GM19043 (cell line): ENCODE measurements at regions not wholly inside any gene's neighbourhood (a gene's known extent, or its start where the extent isn't known, plus 50 kb on each side); places are given as distances from the start of the nearest gene placed in this dataset.

Source experiments
- ATAC-seq: cut with Tn5 transposase; IDR thresholded peaks from one replicate; pipeline ENCODE4 v1.9.1; 2021; ENCODE audit warnings: low read depth; ENCODE audit not compliant: unreplicated experiment

GRCh38 chr5:123875561-123876275, 363.7 kb downstream of the CSNK1G3 start:
- no peak for ATAC-seq

GRCh38 chr5:123874600-123875201, 362.7 kb downstream of the CSNK1G3 start:
- ATAC-seq: no peak

DNA sequence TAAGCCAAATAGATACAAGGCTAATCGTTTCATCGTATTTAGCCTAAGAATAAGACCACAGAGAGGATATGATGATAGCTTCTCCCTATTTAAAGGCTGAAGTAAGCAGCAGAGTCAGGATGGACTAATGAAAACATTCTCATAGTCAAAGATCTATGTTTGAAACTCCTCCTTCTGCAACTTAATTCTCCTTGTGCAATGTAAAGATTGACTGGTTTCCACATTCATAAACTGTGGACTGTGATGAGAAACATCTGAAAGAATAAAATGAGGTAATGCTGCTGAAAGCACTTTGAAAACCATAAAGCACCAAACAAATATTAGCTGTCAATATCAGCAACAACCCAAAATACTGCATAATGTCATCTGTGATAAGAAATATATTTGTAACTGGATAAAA, 361.9 kb downstream of the CSNK1G3 start:
- ATAC-seq: no peak

DNA sequence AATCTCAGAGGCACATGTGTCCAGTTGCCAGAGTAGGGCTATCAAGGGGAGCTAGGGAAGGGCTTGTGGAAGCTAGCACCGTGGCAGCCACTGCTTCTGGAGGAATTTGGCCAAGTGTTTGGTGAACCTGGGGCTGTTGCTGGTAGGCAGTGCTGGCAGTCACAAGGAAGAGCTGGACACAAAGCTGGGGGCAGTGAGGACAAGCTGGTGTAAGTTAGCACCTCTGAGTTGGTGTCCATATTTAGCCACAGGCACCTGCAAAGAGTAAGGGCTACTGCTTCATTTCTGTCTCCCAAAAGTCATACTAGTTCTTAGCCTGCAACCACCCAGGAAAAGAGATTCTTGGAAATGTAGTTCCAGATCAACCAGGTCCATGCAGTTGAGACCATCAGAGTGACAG, 359.4 kb downstream of the CSNK1G3 start:
- no peak for ATAC-seq

DNA sequence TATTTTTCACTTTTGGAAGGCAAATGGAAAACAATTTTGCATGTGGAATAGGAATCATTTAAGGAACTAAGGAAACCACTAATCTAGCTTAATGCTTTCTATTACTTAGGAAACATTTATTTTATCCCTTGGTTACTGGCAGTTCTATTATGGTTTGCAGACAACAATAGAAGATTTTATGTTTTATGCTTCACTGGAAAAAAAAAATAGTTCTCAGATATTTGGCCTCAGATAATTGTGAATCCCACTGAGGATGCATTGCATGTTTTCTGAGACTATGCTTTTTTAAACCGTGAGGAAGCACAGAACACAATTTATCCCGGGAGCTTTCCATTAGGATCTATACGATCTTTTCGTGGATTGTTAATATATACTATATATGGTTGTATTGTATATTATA, 356.9 kb downstream of the CSNK1G3 start:
- ATAC-seq: no peak

GRCh38 chr5:123868267-123868666, 356.3 kb downstream of the CSNK1G3 start:
- no peak for ATAC-seq

- ATAC-seq: no peak
Observed at GRCh38 chr5:123865641-123866040, 353.7 kb downstream of the CSNK1G3 start.

DNA sequence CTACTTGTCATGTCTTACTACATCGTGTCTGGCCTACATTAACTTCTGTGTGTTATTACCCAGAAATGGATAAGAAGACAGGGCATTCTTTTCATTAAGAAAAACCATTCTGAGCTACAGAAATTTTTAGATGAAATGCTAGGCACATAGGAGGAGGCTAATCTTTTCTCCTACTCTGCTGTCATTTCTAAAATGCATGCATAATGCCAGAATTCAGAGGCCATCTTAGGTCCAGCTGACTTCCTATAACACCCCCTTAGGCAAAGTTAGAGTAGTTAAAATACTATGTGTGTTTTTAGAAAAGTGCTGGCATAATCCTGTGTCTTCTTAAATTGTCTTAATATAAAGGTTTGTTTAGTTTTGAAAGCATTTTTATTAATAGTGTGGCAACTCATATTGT, 352.6 kb downstream of the CSNK1G3 start:
- no peak for ATAC-seq

GRCh38 chr5:123858938-123859337, 347.0 kb downstream of the CSNK1G3 start:
- no peak for ATAC-seq

DNA sequence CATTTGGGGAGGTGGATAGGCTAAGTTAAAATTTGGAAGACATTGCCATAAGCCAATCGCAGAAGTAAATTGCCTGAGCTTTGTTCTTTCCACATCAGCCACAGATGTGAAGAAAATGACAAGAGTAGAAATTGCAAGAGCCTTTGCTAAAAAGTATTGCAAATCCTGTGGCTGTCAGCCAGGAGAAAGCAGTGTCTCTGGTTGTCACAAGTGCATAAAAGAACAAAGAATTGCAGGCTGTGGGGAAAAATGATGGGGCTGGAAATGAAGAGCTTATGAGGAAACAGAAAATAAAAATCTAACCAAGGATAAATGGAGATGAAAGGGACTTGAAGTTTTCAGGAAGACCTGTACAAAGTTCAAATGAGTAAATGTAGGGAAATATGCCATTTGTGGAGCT, 344.8 kb downstream of the CSNK1G3 start:
- no peak for ATAC-seq

- ATAC-seq: no peak
Observed at GRCh38 chr5:123855609-123856008, 343.6 kb downstream of the CSNK1G3 start.

DNA sequence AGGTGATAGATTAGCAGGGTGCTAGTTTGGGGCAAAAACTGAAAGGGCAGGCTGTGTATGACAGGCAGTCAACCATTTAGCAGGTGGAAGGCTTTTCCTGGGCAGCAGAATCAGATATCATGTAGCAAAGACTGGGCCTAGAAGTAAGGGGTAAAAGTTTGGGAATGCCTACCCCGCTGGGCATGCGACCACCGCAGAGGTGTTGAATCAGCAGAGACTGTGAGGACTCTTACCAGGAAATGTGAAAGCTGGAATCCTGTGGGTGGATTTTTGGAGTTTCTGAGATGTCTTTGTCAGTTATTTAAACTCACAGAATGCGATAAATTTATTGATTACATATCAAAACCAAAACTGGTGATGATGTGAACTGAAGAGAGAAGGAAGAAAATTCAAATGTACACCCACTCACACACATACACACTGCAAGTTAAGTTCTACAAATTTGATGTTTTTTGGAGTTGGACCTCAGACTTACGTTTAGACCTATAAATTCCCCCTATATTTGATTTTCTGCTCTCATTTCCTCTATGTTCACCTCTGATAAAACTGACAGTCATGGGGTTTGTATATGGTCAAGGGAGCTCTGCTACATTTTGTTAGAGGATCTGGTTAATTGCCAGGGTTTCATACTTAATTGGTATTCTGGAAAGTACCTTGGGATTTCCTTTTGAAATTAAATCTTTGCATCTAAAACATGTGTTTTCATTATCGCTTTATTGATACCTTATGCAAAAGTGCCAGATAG, 333.6 kb downstream of the CSNK1G3 start:
- no peak for ATAC-seq

DNA sequence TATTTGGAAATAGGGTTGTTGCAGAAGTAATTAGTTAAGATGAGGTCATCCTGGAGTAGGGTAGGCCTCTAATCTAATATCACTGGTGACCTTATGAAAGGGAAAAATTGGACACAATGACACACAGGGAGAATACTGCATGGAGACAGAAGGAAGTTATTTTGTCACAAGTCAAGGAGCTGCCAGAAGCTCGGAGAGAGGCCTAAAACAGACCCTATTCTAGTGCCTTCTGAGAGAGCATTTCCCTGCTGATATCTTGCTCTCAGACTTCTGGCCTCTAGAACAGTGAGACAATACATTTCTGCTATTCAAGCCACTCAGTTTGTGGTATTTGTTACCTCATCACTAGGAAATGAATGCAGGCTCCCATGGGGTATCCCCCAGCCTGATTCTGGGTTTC, 332.9 kb downstream of the CSNK1G3 start:
- ATAC-seq: no peak

DNA sequence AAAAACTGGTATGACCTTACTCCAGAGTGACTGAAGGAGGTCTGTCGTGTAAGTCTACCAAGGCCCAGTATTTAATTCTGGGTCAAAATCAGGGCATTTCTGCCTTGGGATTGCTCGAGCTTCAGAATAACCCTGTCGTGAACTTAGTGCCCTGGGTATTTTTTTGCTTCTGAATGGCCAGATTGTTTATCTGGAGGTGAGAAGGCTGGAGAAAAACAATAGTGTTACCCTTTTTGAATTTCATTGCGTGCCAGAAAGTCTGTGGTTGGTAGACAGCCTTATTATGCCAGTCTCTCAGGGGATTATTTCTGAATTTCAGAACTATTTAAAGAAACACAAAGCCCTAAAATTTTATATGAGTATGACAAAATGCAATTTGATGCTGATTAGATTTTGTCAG, 323.4 kb downstream of the CSNK1G3 start:
- ATAC-seq: no peak

DNA sequence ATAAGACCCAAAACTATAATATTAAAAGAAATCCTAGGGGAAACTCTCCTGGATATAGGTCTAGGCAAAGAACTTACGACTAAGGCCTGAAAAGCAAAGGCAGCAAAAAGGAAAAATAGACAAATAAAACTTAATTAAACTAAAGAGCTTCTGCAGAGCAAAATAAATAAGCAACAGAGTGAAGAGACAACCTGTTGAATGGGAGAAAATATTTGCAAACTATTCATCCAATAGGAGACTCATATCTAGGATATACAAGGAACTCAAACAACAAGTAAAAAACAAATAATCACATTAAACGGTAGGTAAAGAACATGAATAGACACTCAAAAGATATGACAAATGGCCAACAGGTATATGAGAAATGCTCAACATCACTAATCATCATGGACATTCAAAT, 318.6 kb downstream of the CSNK1G3 start:
- ATAC-seq: no peak

GRCh38 chr5:123827811-123828210, 315.8 kb downstream of the CSNK1G3 start:
- ATAC-seq: no peak

DNA sequence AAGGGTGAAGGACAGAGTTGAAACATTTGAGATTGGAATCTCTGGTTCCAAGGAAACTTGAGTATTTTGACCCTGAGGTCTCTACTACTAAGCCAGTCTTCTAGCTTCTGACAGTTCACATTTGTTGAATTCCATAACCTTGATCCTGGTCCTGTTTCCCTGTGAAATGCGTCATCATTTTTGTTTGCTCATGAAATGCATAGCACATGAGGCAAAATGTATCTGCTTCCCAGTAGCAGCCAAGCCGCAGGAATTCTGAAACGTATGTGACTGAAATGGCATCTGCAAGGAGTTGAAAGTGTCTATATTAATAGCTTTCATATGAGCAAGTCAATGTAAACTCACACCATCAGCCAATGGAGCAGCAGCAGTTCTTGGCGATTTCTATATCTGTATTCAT, 307.9 kb downstream of the CSNK1G3 start:
- no peak for ATAC-seq

GRCh38 chr5:123819386-123819785, 307.4 kb downstream of the CSNK1G3 start:
- ATAC-seq: no peak

DNA sequence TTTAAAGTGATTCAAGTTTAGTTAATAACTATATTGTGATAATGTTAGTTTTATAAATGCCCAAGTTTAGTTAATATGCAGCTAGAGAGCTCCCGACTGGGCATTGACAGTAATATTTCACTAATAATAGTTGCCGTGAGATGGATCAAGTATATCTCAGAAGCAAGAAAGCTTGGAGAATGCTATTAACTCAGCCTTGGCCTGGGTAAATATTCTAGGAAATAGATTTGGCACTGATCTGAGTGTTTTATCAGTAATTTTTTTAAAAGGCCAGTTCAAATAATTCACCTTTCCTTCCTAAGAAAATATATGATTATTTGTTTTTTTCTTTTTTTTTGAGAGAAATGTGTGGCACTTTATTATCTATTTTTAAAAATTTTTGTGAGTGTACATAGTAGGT, 305.3 kb downstream of the CSNK1G3 start:
- no peak for ATAC-seq

DNA sequence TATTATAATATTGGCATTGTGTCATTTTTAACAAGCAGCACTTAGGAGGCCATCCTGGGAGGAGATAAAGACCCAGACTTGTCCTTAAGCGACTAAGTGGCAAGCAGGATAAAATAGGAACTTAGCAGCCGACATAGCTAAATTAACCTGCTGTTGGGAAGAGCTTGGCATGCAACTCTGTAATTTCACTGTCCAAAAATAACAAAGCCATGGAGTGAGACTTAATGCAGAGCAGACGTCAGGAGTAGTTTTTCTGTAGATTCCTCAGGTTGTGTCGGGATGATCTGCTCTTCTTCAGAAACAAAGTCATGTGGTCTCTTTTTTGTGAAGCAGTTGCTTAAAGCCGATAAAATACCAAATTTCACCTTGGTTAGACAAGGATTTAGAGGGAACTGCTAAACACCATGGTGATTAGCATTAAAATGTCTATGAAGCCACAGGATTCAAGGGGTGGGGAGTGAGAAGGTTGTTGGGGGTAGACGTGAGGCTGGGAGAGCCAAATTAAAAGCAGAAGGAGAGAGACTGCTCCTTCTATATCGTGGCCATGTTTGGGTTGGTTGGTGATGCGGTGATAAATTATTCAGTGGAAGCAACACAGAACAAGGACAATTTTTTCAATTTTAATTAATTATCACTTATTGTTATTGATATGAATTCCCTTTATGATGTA, 303.0 kb downstream of the CSNK1G3 start:
- ATAC-seq: no peak

DNA sequence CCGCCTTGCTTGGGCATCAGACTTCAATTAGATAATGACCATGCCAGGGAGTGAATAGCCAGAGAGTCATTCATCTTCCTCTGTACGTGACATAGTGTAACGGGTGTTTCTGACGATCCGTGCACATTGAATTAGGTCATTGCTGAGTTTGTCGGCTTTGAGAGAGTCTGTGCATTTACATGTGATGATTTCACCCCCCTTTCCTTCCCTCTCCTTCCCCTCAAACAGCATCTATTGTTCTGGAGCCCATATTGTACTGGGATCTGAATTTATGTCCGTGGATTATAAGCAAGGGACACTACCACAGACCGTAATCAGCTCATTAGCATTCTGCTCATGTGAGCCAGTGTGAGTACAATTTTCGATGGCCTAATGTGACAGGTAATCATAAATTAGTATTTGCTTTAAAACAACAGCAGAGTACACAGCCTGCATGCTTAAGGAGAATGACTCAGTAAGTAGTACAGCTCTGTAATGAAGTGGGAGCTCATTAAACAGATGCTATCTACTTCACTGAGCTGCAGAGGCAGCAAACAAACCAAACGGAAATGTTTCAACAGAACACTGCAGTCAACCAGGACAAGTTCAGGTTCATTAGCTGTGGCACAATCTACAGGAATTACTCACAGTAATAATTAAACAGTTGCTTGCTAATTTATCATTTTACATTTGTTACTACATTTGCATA, 302.1 kb downstream of the CSNK1G3 start:
- ATAC-seq: no peak
